ENCODE measurements at regions not wholly inside any gene's neighbourhood (a gene's known extent, or its start where the extent isn't known, plus 50 kb on each side); places are given as distances from the start of the nearest gene placed in this dataset.

GRCh38 chr2:118431165-118431517 is 342.9 kb downstream of the INSIG2 start:
- TF ChIP-seq RAD21 (IDR thresholded peaks at IDR 0.05; ENCODE audit: insufficient read depth, low read depth, low read length) (0 out of 2 replicates have a peak, but pooled peaks have one; percentile 13), TCF3 (IDR thresholded peaks at IDR 0.05; ENCODE audit: borderline replicate concordance, insufficient read depth, low read depth, low read length) (no peak), MEF2A (IDR thresholded peaks at IDR 0.05; ENCODE audit: insufficient read depth, low read depth, low read length) (no peak), CREB1 (IDR thresholded peaks at IDR 0.05; ENCODE audit: low read depth) (no peak), MYB (IDR thresholded peaks at IDR 0.05; ENCODE audit: borderline replicate concordance, low read depth, low read length) (no peak), TBL1XR1 (IDR thresholded peaks at IDR 0.05; ENCODE audit: low read depth, low read length) (no peak), ATF3 (IDR thresholded peaks at IDR 0.05; ENCODE audit: borderline replicate concordance, extremely low read depth, low read depth, low read length) (no peak), POLR2AphosphoS5 (IDR thresholded peaks at IDR 0.05; ENCODE audit: low read length) (no peak)
- no peak for DNase-seq (ENCODE audit: low read depth, low spot score)
- 0% methylated on average over 3 of the region's 3 CpGs for WGBS (ENCODE audit: insufficient coverage, insufficient replicate concordance, low lambda C conversion rate, missing lambda C conversion rate)
- no peak overlapping the region for H3K27ac ChIP-seq (ENCODE audit: control insufficient read depth, insufficient read depth)
- no peaks in the 10 kb centered on the region for H3K27me3 ChIP-seq (replicated peaks in 1 of 2; ENCODE audit: control insufficient read depth in 2 of 2, insufficient read depth in 2 of 2, low read length in 1 of 2)
- no peak overlapping the region for H3K4me2 ChIP-seq (ENCODE audit: control insufficient read depth, insufficient read depth)
- ChIA-PET CTCF (no interaction called here), RAD21 (ENCODE audit: unreplicated experiment) (no interaction called here), POLR2A (no interaction called here), SMC1A (ENCODE audit: uncharacterized antibody, unreplicated experiment) (no interaction called here)
- BruUV-seq (replicated peaks) = no TSS peak
- H3K36me3 ChIP-seq (ENCODE audit: control insufficient read depth in 2 of 2, insufficient read depth in 2 of 2, low read length in 1 of 2) = no peaks in the 10 kb centered on the region
- intact Hi-C loops (cut with micrococcal nuclease; ENCODE audit: unreplicated experiment) (no loop called here), in situ Hi-C loops (cut with MboI) (no loop called here)
- H2AFZ ChIP-seq (ENCODE audit: control insufficient read depth, low read depth, low read length) = no peak overlapping the region
- no peak for ATAC-seq
- no peaks in the 10 kb centered on the region for H4K20me1 ChIP-seq (ENCODE audit: control insufficient read depth, insufficient read depth)
- H3K9ac ChIP-seq (ENCODE audit: control insufficient read depth, insufficient read depth, low read length) = no peak overlapping the region
- H3K4me3 ChIP-seq = no peak overlapping the region
- no peak for FAIRE-seq
- no peaks in the 10 kb centered on the region for H3K9me3 ChIP-seq (replicated peaks; ENCODE audit: control insufficient read depth, insufficient read depth, low read length)
- H3K79me2 ChIP-seq (ENCODE audit: control insufficient read depth, insufficient read depth, low read length) = no peaks in the 10 kb centered on the region
- H3K4me1 ChIP-seq (ENCODE audit: control insufficient read depth, insufficient read depth, low read length) = no peaks in the 10 kb centered on the region

GRCh38 chr2:118430510-118431164 is 342.4 kb downstream of the INSIG2 start:
- no peak for FAIRE-seq
- ChIA-PET RAD21 (ENCODE audit: unreplicated experiment) (no interaction called here), SMC1A (ENCODE audit: uncharacterized antibody, unreplicated experiment) (no interaction called here), POLR2A (no interaction called here), CTCF (no interaction called here)
- Histone ChIP-seq H3K27ac (ENCODE audit: control insufficient read depth, insufficient read depth) (no peak overlapping the region), H3K4me3 (no peak overlapping the region), H3K27me3 (replicated peaks in 1 of 2; ENCODE audit: control insufficient read depth in 2 of 2, insufficient read depth in 2 of 2, low read length in 1 of 2) (no peaks in the 10 kb centered on the region), H3K36me3 (ENCODE audit: control insufficient read depth in 2 of 2, insufficient read depth in 2 of 2, low read length in 1 of 2) (no peaks in the 10 kb centered on the region), H3K9ac (ENCODE audit: control insufficient read depth, insufficient read depth, low read length) (no peak overlapping the region), H3K4me1 (ENCODE audit: control insufficient read depth, insufficient read depth, low read length) (no peaks in the 10 kb centered on the region), H4K20me1 (ENCODE audit: control insufficient read depth, insufficient read depth) (no peaks in the 10 kb centered on the region), H3K9me3 (replicated peaks; ENCODE audit: control insufficient read depth, insufficient read depth, low read length) (no peaks in the 10 kb centered on the region), H2AFZ (ENCODE audit: control insufficient read depth, low read depth, low read length) (no peak overlapping the region), H3K4me2 (ENCODE audit: control insufficient read depth, insufficient read depth) (no peak overlapping the region), H3K79me2 (ENCODE audit: control insufficient read depth, insufficient read depth, low read length) (no peaks in the 10 kb centered on the region)
- no peak for DNase-seq (ENCODE audit: low read depth, low spot score)
- no TSS peak for BruUV-seq (replicated peaks)
- TF ChIP-seq YBX1 (IDR thresholded peaks at IDR 0.05) (no peak), HDAC2 (IDR thresholded peaks at IDR 0.05) (no peak), BMI1 (IDR thresholded peaks at IDR 0.05; ENCODE audit: borderline replicate concordance) (no peak)
- no peak for ATAC-seq
- intact Hi-C loops (cut with micrococcal nuclease; ENCODE audit: unreplicated experiment) (no loop called here), in situ Hi-C loops (cut with MboI) (no loop called here)
- WGBS (ENCODE audit: insufficient coverage, insufficient replicate concordance, low lambda C conversion rate, missing lambda C conversion rate) = 5% methylated on average over 4 of the region's 4 CpGs

Measured in GM12878 (cell line).